NT2/D1 (cell line): ENCODE measurements at regions not wholly inside any gene's neighbourhood (a gene's known extent, or its start where the extent isn't known, plus 50 kb on each side); places are given as distances from the start of the nearest gene placed in this dataset.

Source experiments
- DNase-seq: peaks from one replicate; pipeline ENCODE4 v3.0.0-alpha.2; 2011; ENCODE audit warnings: low read depth, low spot score
- H3K27me3 ChIP-seq: 2 replicates; pipeline ENCODE4 v1.6.0; 2011; ENCODE audit warnings: mild to moderate bottlenecking; ENCODE audit not compliant: insufficient read length, insufficient read depth
- H3K36me3 ChIP-seq: 2 replicates; pipeline ENCODE4 v1.6.1; 2011; ENCODE audit warnings: mild to moderate bottlenecking, low read length, mixed read lengths; ENCODE audit not compliant: insufficient read depth, insufficient read length
- H3K4me1 ChIP-seq: 2 replicates; pipeline ENCODE4 v1.5.1; 2011; ENCODE audit not compliant: insufficient read depth, insufficient read length
- H3K4me3 ChIP-seq: 2 replicates; pipeline ENCODE4 v1.5.1; 2011; ENCODE audit warnings: low read depth; ENCODE audit not compliant: insufficient read length
- H3K9ac ChIP-seq: 2 replicates; pipeline ENCODE4 v1.6.0; 2011; ENCODE audit warnings: low read depth; ENCODE audit not compliant: insufficient read length
- H3K9me3 ChIP-seq: 2 replicates; pipeline ENCODE4 v1.5.1; 2011; ENCODE audit warnings: mild to moderate bottlenecking, low read length; ENCODE audit not compliant: insufficient read depth
- SUZ12 ChIP-seq: IDR thresholded peaks from 2 replicates; pipeline ENCODE4 v1.6.1; 2011; ENCODE audit not compliant: insufficient read length, insufficient read depth; ENCODE audit errors: extremely low read depth
- YY1 ChIP-seq: IDR thresholded peaks from 2 replicates; pipeline ENCODE4 v1.6.1; 2011; ENCODE audit not compliant: insufficient read length, insufficient read depth
- ZNF274 ChIP-seq: IDR thresholded peaks from 2 replicates; pipeline ENCODE4 v1.6.1; 2011; ENCODE audit warnings: mild to moderate bottlenecking, low read depth, low read length

GRCh38 chr13:99695857-99696256, 194.6 kb downstream of the TM9SF2 start:
- H3K4me3 ChIP-seq: no peak overlapping the region
- no peaks in the 10 kb centered on the region for H3K27me3 ChIP-seq
- DNase-seq: no peak
- peaks cover 4% of the 10 kb centered on the region for H3K4me1 ChIP-seq
- TF ChIP-seq SUZ12 (no peak), YY1 (no peak), ZNF274 (no peak)
- H3K9ac ChIP-seq: no peak overlapping the region
- H3K9me3 ChIP-seq: no peaks in the 10 kb centered on the region
- no peaks in the 10 kb centered on the region for H3K36me3 ChIP-seq

GRCh38 chr13:99693852-99694611, 192.8 kb downstream of the TM9SF2 start:
- Histone ChIP-seq H3K27me3 (no peaks in the 10 kb centered on the region), H3K4me1 (peaks cover 4% of the 10 kb centered on the region), H3K36me3 (no peaks in the 10 kb centered on the region), H3K9me3 (no peaks in the 10 kb centered on the region), H3K4me3 (no peak overlapping the region), H3K9ac (no peak overlapping the region)
- TF ChIP-seq ZNF274 (no peak), YY1 (no peak), SUZ12 (no peak)
- no peak for DNase-seq

- Histone ChIP-seq H3K4me1 (peaks cover 4% of the 10 kb centered on the region), H3K9ac (no peak overlapping the region), H3K27me3 (no peaks in the 10 kb centered on the region), H3K9me3 (no peaks in the 10 kb centered on the region), H3K4me3 (no peak overlapping the region), H3K36me3 (no peaks in the 10 kb centered on the region)
- no peak for DNase-seq
- TF ChIP-seq YY1: no peak
- no peak for TF ChIP-seq SUZ12
- TF ChIP-seq ZNF274: no peak
Measured at GRCh38 chr13:99693351-99693750, 192.1 kb downstream of the TM9SF2 start.

GRCh38 chr13:99692854-99693253, 191.6 kb downstream of the TM9SF2 start:
- DNase-seq: no peak
- Histone ChIP-seq H3K4me1 (peaks cover 4% of the 10 kb centered on the region), H3K9ac (no peak overlapping the region), H3K9me3 (no peaks in the 10 kb centered on the region), H3K27me3 (no peaks in the 10 kb centered on the region), H3K36me3 (no peaks in the 10 kb centered on the region), H3K4me3 (no peak overlapping the region)
- TF ChIP-seq SUZ12: no peak

GRCh38 chr13:99691552-99691951, 190.3 kb downstream of the TM9SF2 start:
- no peak for TF ChIP-seq SUZ12
- TF ChIP-seq YY1: no peak
- no peak for DNase-seq
- Histone ChIP-seq H3K4me1 (peaks cover 4% of the 10 kb centered on the region), H3K9me3 (no peaks in the 10 kb centered on the region), H3K27me3 (no peaks in the 10 kb centered on the region), H3K36me3 (no peaks in the 10 kb centered on the region), H3K4me3 (no peak overlapping the region), H3K9ac (no peak overlapping the region)

- H3K9ac ChIP-seq: peak overlapping the region; percentile 61
- no peaks in the 10 kb centered on the region for H3K27me3 ChIP-seq
- peak overlapping the region; percentile 11 for H3K4me3 ChIP-seq
- no peak for DNase-seq
- TF ChIP-seq YY1: no peak
- no peak for TF ChIP-seq ZNF274
- TF ChIP-seq SUZ12: no peak
- no peaks in the 10 kb centered on the region for H3K9me3 ChIP-seq
- no peaks in the 10 kb centered on the region for H3K36me3 ChIP-seq
- peaks cover 4% of the 10 kb centered on the region for H3K4me1 ChIP-seq
Measured at GRCh38 chr13:99690426-99691174, 189.3 kb downstream of the TM9SF2 start.

- no peak for DNase-seq
- Histone ChIP-seq H3K4me3 (no peak overlapping the region), H3K9ac (peak overlapping the region; percentile 61), H3K27me3 (no peaks in the 10 kb centered on the region), H3K36me3 (no peaks in the 10 kb centered on the region), H3K9me3 (no peaks in the 10 kb centered on the region), H3K4me1 (peaks cover 4% of the 10 kb centered on the region)
- TF ChIP-seq SUZ12: no peak
- no peak for TF ChIP-seq ZNF274
- no peak for TF ChIP-seq YY1
Measured at GRCh38 chr13:99689955-99690354, 188.7 kb downstream of the TM9SF2 start.
